GM12878 (cell line): ENCODE measurements at regions not wholly inside any gene's neighbourhood (a gene's known extent, or its start where the extent isn't known, plus 50 kb on each side); places are given as distances from the start of the nearest gene placed in this dataset.

ENCODE experiments used
- ATAC-seq: fragments of 200-7000 bp; cut with Tn5 transposase; 3 replicates; pipeline ENCODE4 v1.9.1; 2020; ENCODE audit warnings: mild to moderate bottlenecking, moderate library complexity
- BruUV-seq: library from RNA; stranded (reverse); fragments of 400-500 nt; replicated peaks from 2 replicates; lab custom pipeline; 2021; lab: Mats Ljungman, UMichigan
- CTCF ChIA-PET: fragments of 300-600 bp; sonication (Branson Sonifier 250); formaldehyde crosslinking; extraction: SDS; loops from one replicate; lab custom pipeline; 2021; ENCODE audit warnings: inconsistent platforms; lab: Yijun Ruan, JAX
- POLR2A ChIA-PET: fragments of 350-600 bp; formaldehyde crosslinking; extraction: SDS; loops from one replicate; lab custom pipeline; 2021; ENCODE audit warnings: inconsistent platforms; lab: Charles Lee
- RAD21 ChIA-PET: fragments of 300-600 bp; sonication (Branson Sonifier 250); formaldehyde crosslinking; loops from one replicate; lab custom pipeline; 2023; ENCODE audit warnings: antibody characterized with exemption; ENCODE audit not compliant: unreplicated experiment; lab: Charles Lee
- SMC1A ChIA-PET: fragments of 300-600 bp; sonication (Branson Sonifier 250); formaldehyde crosslinking; loops from one replicate; lab custom pipeline; 2023; ENCODE audit not compliant: unreplicated experiment, uncharacterized antibody; lab: Charles Lee
- DNase-seq: peaks from one replicate; pipeline ENCODE4 v3.0.0-alpha.2; 2011; ENCODE audit warnings: low read depth, low spot score
- FAIRE-seq: peaks from 3 replicates; lab custom pipeline; 2011; peaks lifted over from hg19 to GRCh38; lab: Jason Lieb, UNC
- H2AFZ ChIP-seq: 2 replicates; pipeline ENCODE4 v1.6.0; 2011; ENCODE audit warnings: low read depth, low read length, control low read depth; ENCODE audit not compliant: control insufficient read depth
- H3K27ac ChIP-seq: 2 replicates; pipeline ENCODE4 v1.5.1; 2011; ENCODE audit warnings: control low read depth; ENCODE audit not compliant: control insufficient read depth, insufficient read depth
- H3K27me3 ChIP-seq, 2 experiments: replicated peaks in 1 of 2; 2 replicates each; pipeline versions ENCODE4 v1.6.0 to v1.6.1; 2011; ENCODE audit warnings: low read length in 1 of 2; ENCODE audit not compliant: control insufficient read depth in 2 of 2, insufficient read depth in 2 of 2
- H3K36me3 ChIP-seq, 2 experiments: 2 replicates each; pipeline ENCODE4 v1.5.1; 2011; ENCODE audit warnings: low read length in 1 of 2; ENCODE audit not compliant: control insufficient read depth in 2 of 2, insufficient read depth in 2 of 2
- H3K4me1 ChIP-seq: 2 replicates; pipeline ENCODE4 v1.6.1; 2011; ENCODE audit warnings: mild to moderate bottlenecking, low read length, moderate library complexity, mixed read lengths; ENCODE audit not compliant: control insufficient read depth, insufficient read depth
- H3K4me2 ChIP-seq: 2 replicates; pipeline ENCODE4 v1.6.0; 2011; ENCODE audit warnings: control low read depth; ENCODE audit not compliant: control insufficient read depth, insufficient read depth
- H3K4me3 ChIP-seq: fragments of 200-600 bp; sonication (generic); 2 replicates; pipeline ENCODE4 v1.5.1; 2016
- H3K79me2 ChIP-seq: 2 replicates; pipeline ENCODE4 v1.6.0; 2011; ENCODE audit warnings: low read length; ENCODE audit not compliant: control insufficient read depth, insufficient read depth
- H3K9ac ChIP-seq: 2 replicates; pipeline ENCODE4 v1.8.0; 2011; ENCODE audit warnings: low read length, control low read depth, mixed read lengths; ENCODE audit not compliant: control insufficient read depth, insufficient read depth
- H3K9me3 ChIP-seq: replicated peaks from 3 replicates; pipeline ENCODE4 v1.5.1; 2011; ENCODE audit warnings: mild to moderate bottlenecking, low read length; ENCODE audit not compliant: control insufficient read depth, insufficient read depth
- H4K20me1 ChIP-seq: 2 replicates; pipeline ENCODE4 v1.6.0; 2011; ENCODE audit not compliant: control insufficient read depth, insufficient read depth
- EP300 ChIP-seq, 2 experiments: fragments of 150-350 bp in 1 of 2; IDR thresholded peaks; 2 replicates each; pipeline ENCODE4 v1.6.1; 2011 to 2012; ENCODE audit warnings: low read depth in 2 of 2, low read length in 2 of 2, borderline replicate concordance in 1 of 2, improper control_type of control experiment in 1 of 2, inconsistent platforms in 1 of 2; ENCODE audit not compliant: control insufficient read depth in 1 of 2
- FOS ChIP-seq: IDR thresholded peaks from 3 replicates; pipeline ENCODE4 v1.6.1; 2011; ENCODE audit warnings: borderline replicate concordance; ENCODE audit not compliant: insufficient read length; ENCODE audit errors: extremely low read depth
- HDGF ChIP-seq: fragments of 450-650 bp; IDR thresholded peaks from 2 replicates; pipeline ENCODE4 v1.6.1; 2016; ENCODE audit warnings: antibody characterized with exemption
- MYB ChIP-seq: fragments of 150-350 bp; IDR thresholded peaks from 2 replicates; pipeline ENCODE4 v1.6.1; 2014; ENCODE audit warnings: mild to moderate bottlenecking, low read depth, low read length, borderline replicate concordance
- NFXL1 ChIP-seq: fragments of 450-650 bp; IDR thresholded peaks from 2 replicates; pipeline ENCODE4 v1.6.1; 2017; ENCODE audit warnings: antibody characterized with exemption, mild to moderate bottlenecking, borderline replicate concordance
- NFYA ChIP-seq: IDR thresholded peaks from 2 replicates; pipeline ENCODE4 v1.6.1; 2011; ENCODE audit warnings: low read depth, mild to moderate bottlenecking, low read length, improper control_type of control experiment, borderline replicate concordance
- NR2C2 ChIP-seq: IDR thresholded peaks from 2 replicates; pipeline ENCODE4 v1.6.1; 2011; ENCODE audit warnings: borderline replicate concordance, low read depth; ENCODE audit not compliant: control insufficient read depth, insufficient read length
- POLR2A ChIP-seq: IDR thresholded peaks from 2 replicates; pipeline ENCODE4 v1.6.1; 2011; ENCODE audit warnings: low read depth, mild to moderate bottlenecking, low read length
- SUPT20H ChIP-seq: IDR thresholded peaks from 2 replicates; pipeline ENCODE4 v1.6.1; 2011; ENCODE audit warnings: low read depth, mild to moderate bottlenecking, low read length, moderate library complexity, borderline replicate concordance; ENCODE audit not compliant: control insufficient read depth
- TCF7 ChIP-seq: IDR thresholded peaks from 2 replicates; pipeline ENCODE4 v1.6.1; 2014; ENCODE audit warnings: antibody characterized with exemption, borderline replicate concordance
- WGBS: methylation state at CpG from one replicate; pipeline ENCODE4 v1.1.6; 2016; ENCODE audit warnings: low lambda C conversion rate; ENCODE audit not compliant: insufficient replicate concordance, insufficient coverage; ENCODE audit errors: missing lambda C conversion rate; 5-methylcytosine and 5-hydroxymethylcytosine counted together
- in situ Hi-C: fragments of 300-500 bp; cut with MboI; formaldehyde crosslinking; loops from 9 replicates; pipeline ENCODE4 v1.14.3; 2018; ENCODE audit warnings: mixed read lengths
- intact Hi-C: fragments of 100-400 bp; cut with micrococcal nuclease; formaldehyde crosslinking; loops from one replicate; pipeline ENCODE4 v1.14.2; 2022; ENCODE audit not compliant: unreplicated experiment
- TF ChIP-seq, protein P1 (sequence below): IDR thresholded peaks from 2 replicates; pipeline ENCODE4 v1.6.1; 2011; ENCODE audit warnings: mild to moderate bottlenecking, low read depth, low read length, moderate library complexity; ENCODE audit not compliant: insufficient replicate concordance
- TF ChIP-seq, protein P2 (sequence below): fragments of 450-650 bp; conservative IDR thresholded peaks from 2 replicates; pipeline ENCODE4 v1.6.1; 2017; ENCODE audit warnings: mild to moderate bottlenecking, moderate library complexity
- TF ChIP-seq, protein P3 (sequence below): IDR thresholded peaks from 2 replicates; pipeline ENCODE4 v1.6.1; 2011; ENCODE audit warnings: low read depth, low read length, improper control_type of control experiment, borderline replicate concordance

DNA sequence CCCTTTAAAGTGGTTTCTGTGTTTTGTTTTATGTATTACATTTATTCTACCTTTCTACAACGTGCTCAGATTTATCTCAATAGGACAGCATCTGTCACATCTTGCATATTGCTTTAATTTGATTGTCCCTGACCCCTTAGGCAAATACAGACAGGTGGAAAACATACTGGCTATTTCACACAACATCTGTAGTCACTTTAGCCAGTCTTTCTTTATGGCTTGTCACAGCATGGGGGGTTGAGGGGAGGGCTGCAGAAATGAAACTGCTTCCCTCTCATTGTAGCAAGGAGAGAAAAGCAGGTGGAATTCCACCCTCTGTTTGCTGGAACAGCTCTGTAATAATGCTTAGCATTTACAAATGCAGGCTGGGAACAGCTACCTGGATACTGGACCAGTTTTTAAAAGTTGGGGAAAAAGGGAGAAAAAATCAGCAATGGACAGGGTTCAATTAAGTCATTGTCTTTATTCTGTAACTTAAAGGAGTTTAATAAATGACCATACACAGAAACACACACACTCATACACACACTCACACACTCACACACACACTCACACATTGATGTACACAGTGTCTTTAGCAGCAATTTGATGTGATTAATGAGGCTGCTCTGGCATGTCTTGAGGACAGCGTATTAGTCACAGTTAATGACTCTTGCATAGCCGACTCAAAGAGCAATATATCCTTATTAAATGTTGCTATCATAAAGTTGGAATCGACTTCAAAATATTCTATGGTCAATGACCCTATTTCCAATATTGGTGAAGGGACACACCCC lies 283.7 kb upstream of the GBE1 start:
- H3K36me3 ChIP-seq: no peaks in the 10 kb centered on the region
- ATAC-seq: no peak
- FAIRE-seq: no peak

More for the DNA sequence above, 283.7 kb upstream of the GBE1 start:
- no peak for DNase-seq
- BruUV-seq: no TSS peak
- in situ Hi-C loops: no loop called here
- no peaks in the 10 kb centered on the region for H3K4me1 ChIP-seq
- CTCF ChIA-PET: no interaction called here
- TF ChIP-seq HDGF (no peak), MYB (no peak), NR2C2 (no peak), FOS (no peak), NFYA (no peak), TCF7 (no peak), NFXL1 (no peak), POLR2A (no peak), EP300 (IDR thresholded peaks at IDR 0.05; ENCODE audit: borderline replicate concordance in 1 of 2, control insufficient read depth in 1 of 2, low read depth in 2 of 2, low read length in 2 of 2) (no peak), SUPT20H (no peak)
- TF ChIP-seq, protein P1, sequence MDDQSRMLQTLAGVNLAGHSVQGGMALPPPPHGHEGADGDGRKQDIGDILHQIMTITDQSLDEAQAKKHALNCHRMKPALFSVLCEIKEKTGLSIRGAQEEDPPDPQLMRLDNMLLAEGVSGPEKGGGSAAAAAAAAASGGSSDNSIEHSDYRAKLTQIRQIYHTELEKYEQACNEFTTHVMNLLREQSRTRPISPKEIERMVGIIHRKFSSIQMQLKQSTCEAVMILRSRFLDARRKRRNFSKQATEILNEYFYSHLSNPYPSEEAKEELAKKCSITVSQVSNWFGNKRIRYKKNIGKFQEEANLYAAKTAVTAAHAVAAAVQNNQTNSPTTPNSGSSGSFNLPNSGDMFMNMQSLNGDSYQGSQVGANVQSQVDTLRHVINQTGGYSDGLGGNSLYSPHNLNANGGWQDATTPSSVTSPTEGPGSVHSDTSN: no peak
- TF ChIP-seq, protein P2, sequence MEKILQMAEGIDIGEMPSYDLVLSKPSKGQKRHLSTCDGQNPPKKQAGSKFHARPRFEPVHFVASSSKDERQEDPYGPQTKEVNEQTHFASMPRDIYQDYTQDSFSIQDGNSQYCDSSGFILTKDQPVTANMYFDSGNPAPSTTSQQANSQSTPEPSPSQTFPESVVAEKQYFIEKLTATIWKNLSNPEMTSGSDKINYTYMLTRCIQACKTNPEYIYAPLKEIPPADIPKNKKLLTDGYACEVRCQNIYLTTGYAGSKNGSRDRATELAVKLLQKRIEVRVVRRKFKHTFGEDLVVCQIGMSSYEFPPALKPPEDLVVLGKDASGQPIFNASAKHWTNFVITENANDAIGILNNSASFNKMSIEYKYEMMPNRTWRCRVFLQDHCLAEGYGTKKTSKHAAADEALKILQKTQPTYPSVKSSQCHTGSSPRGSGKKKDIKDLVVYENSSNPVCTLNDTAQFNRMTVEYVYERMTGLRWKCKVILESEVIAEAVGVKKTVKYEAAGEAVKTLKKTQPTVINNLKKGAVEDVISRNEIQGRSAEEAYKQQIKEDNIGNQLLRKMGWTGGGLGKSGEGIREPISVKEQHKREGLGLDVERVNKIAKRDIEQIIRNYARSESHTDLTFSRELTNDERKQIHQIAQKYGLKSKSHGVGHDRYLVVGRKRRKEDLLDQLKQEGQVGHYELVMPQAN: no peak
- TF ChIP-seq, protein P3, sequence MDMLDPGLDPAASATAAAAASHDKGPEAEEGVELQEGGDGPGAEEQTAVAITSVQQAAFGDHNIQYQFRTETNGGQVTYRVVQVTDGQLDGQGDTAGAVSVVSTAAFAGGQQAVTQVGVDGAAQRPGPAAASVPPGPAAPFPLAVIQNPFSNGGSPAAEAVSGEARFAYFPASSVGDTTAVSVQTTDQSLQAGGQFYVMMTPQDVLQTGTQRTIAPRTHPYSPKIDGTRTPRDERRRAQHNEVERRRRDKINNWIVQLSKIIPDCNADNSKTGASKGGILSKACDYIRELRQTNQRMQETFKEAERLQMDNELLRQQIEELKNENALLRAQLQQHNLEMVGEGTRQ: no peak
- TF ChIP-seq, all 136 proteins: peak for 0
- no peak overlapping the region for H2AFZ ChIP-seq
- H3K9ac ChIP-seq: no peak overlapping the region
- H3K27me3 ChIP-seq: no peaks in the 10 kb centered on the region
- no peak overlapping the region for H3K4me3 ChIP-seq
- no peaks in the 10 kb centered on the region for H3K79me2 ChIP-seq
- no peak overlapping the region for H3K4me2 ChIP-seq
- H3K9me3 ChIP-seq: no peaks in the 10 kb centered on the region
- RAD21 ChIA-PET: no interaction called here
- intact Hi-C loops: no loop called here
- WGBS: 45% methylated on average over 4 of the region's 4 CpGs
- POLR2A ChIA-PET: no interaction called here
- no peaks in the 10 kb centered on the region for H4K20me1 ChIP-seq
- SMC1A ChIA-PET: no interaction called here
- no peak overlapping the region for H3K27ac ChIP-seq
